HepG2 (cell line): ENCODE measurements at regions not wholly inside any gene's neighbourhood (a gene's known extent, or its start where the extent isn't known, plus 50 kb on each side); places are given as distances from the start of the nearest gene placed in this dataset.

ENCODE experiments used
- ATAC-seq: fragments of 200-7000 bp; cut with Tn5 transposase; 3 replicates; pipeline ENCODE4 v1.9.1; 2020; ENCODE audit warnings: mild to moderate bottlenecking, moderate library complexity
- BruUV-seq: library from RNA; stranded (reverse); fragments of 400-500 nt; replicated peaks from 2 replicates; lab custom pipeline; 2021; lab: Mats Ljungman, UMichigan
- CTCF ChIA-PET: fragments of 300-600 bp; formaldehyde crosslinking; extraction: SDS; loops from one replicate; lab custom pipeline; 2021; ENCODE audit warnings: low total read pairs, inconsistent platforms, low intra/inter-chr PET ratio; lab: Yijun Ruan, JAX
- POLR2A ChIA-PET: fragments of 350-600 bp; sonication (Branson Sonifier 250); formaldehyde crosslinking; loops from one replicate; lab custom pipeline; 2020; ENCODE audit warnings: antibody characterized with exemption, inconsistent platforms; lab: Yijun Ruan, JAX
- DNase-seq: peaks from one replicate; pipeline ENCODE4 v3.0.0-alpha.2; 2015; ENCODE audit warnings: low spot score
- FAIRE-seq: peaks from 3 replicates; lab custom pipeline; 2011; peaks lifted over from hg19 to GRCh38; lab: Jason Lieb, UNC
- H2AFZ ChIP-seq: one replicate; pipeline ENCODE4 v1.6.1; 2011; ENCODE audit warnings: low read length, inconsistent platforms
- H3K27ac ChIP-seq: fragments of 300-600 bp; 3 replicates; pipeline ENCODE4 v1.8.0; 2011; ENCODE audit warnings: mixed run types, mild to moderate bottlenecking, mixed read lengths, low read length, inconsistent platforms; ENCODE audit not compliant: insufficient read depth; ENCODE audit errors: extremely low read length
- H3K27me3 ChIP-seq, 2 experiments: fragments of 200-600 bp in 1 of 2; 2 replicates in 1 of 2; 3 replicates in 1 of 2; pipeline versions ENCODE4 v1.6.0 to v1.8.0; 2011; ENCODE audit warnings: low read length in 2 of 2, mild to moderate bottlenecking in 2 of 2, moderate library complexity in 2 of 2, inconsistent platforms in 1 of 2; ENCODE audit not compliant: insufficient read depth in 2 of 2, control insufficient read depth in 1 of 2
- H3K36me3 ChIP-seq, 2 experiments: fragments of 200-600 bp in 1 of 2; replicated peaks in 1 of 2; 2 replicates in 1 of 2; 3 replicates in 1 of 2; pipeline versions ENCODE4 v1.5.1 to v1.8.0; 2011; ENCODE audit warnings: low read length in 2 of 2, inconsistent platforms in 1 of 2; ENCODE audit not compliant: insufficient read depth in 2 of 2, control insufficient read depth in 1 of 2
- H3K4me1 ChIP-seq: 2 replicates; pipeline ENCODE4 v1.5.1; 2012; ENCODE audit warnings: low read length, inconsistent platforms; ENCODE audit not compliant: insufficient read depth
- H3K4me2 ChIP-seq: 2 replicates; pipeline ENCODE4 v1.6.0; 2011; ENCODE audit warnings: low read depth, low read length, inconsistent platforms
- H3K4me3 ChIP-seq, 3 experiments: fragments of 200-600 bp in 1 of 3; sonication (generic), shearing (Covaris generic) in 1 of 3; replicated peaks in 1 of 3; 2 replicates each; pipeline ENCODE4 v1.5.1; 2011 to 2016; ENCODE audit warnings: low read length in 3 of 3, inconsistent platforms in 2 of 3, low read depth in 2 of 3, mild to moderate bottlenecking in 2 of 3, control low read depth in 1 of 3, mixed read lengths in 1 of 3; ENCODE audit not compliant: insufficient read depth in 1 of 3
- H3K79me2 ChIP-seq: one replicate; pipeline ENCODE4 v1.6.1; 2011; ENCODE audit warnings: low read length, inconsistent platforms; ENCODE audit not compliant: insufficient read depth
- H3K9ac ChIP-seq: 2 replicates; pipeline ENCODE4 v1.6.0; 2011; ENCODE audit warnings: mild to moderate bottlenecking, low read depth, low read length, inconsistent platforms; ENCODE audit not compliant: insufficient read depth
- H3K9me3 ChIP-seq: 2 replicates; pipeline ENCODE4 v1.5.1; 2012; ENCODE audit warnings: mild to moderate bottlenecking, low read length
- H4K20me1 ChIP-seq: 2 replicates; pipeline ENCODE4 v1.6.0; 2011; ENCODE audit warnings: inconsistent platforms, mild to moderate bottlenecking, low read length, moderate library complexity; ENCODE audit not compliant: insufficient read depth
- ATF1 ChIP-seq: IDR thresholded peaks from 2 replicates; pipeline ENCODE4 v1.6.1; 2016; ENCODE audit warnings: mild to moderate bottlenecking, control low read depth
- ATF6 ChIP-seq: sonication (generic); formaldehyde crosslinking; conservative IDR thresholded peaks from 2 replicates; pipeline ENCODE4 v1.4.0; 2020; ENCODE audit warnings: missing genetic modification reagents
- FOXA1 ChIP-seq, 2 experiments: fragments of 450-650 bp in 1 of 2; sonication (generic) in 1 of 2; formaldehyde crosslinking in 1 of 2; IDR thresholded peaks; 2 replicates each; pipeline versions ENCODE4 v1.4.0 to v1.6.1; 2016 to 2020; ENCODE audit warnings: missing genetic modification reagents in 1 of 2
- HOXA7 ChIP-seq: sonication (generic); formaldehyde crosslinking; IDR thresholded peaks from 2 replicates; pipeline ENCODE4 v1.8.1; 2022; ENCODE audit warnings: mild to moderate bottlenecking, missing genetic modification reagents, moderate library complexity
- MAFG ChIP-seq: sonication (generic); formaldehyde crosslinking; IDR thresholded peaks from 2 replicates; pipeline ENCODE4 v1.5.1; 2020; ENCODE audit warnings: mild to moderate bottlenecking, missing genetic modification reagents
- MED8 ChIP-seq: sonication (generic); formaldehyde crosslinking; IDR thresholded peaks from 2 replicates; pipeline ENCODE4 v1.8.1; 2023; ENCODE audit warnings: mild to moderate bottlenecking, missing genetic modification reagents; ENCODE audit not compliant: insufficient replicate concordance
- MIXL1 ChIP-seq: IDR thresholded peaks from 2 replicates; pipeline ENCODE4 v1.6.1; 2016
- NPAS2 ChIP-seq: sonication (generic); formaldehyde crosslinking; IDR thresholded peaks from 2 replicates; pipeline ENCODE4 v1.8.0; 2022; ENCODE audit warnings: mild to moderate bottlenecking, missing genetic modification reagents, borderline replicate concordance
- RFX3 ChIP-seq: IDR thresholded peaks from 2 replicates; pipeline ENCODE4 v1.6.1; 2016; ENCODE audit warnings: missing biosample characterization, missing genetic modification reagents
- STAG1 ChIP-seq: sonication (generic); formaldehyde crosslinking; IDR thresholded peaks from 2 replicates; pipeline ENCODE4 v1.4.0; 2020; ENCODE audit warnings: missing genetic modification reagents
- THRA ChIP-seq: sonication (generic); formaldehyde crosslinking; IDR thresholded peaks from 2 replicates; pipeline ENCODE4 v1.4.0; 2020; ENCODE audit warnings: missing genetic modification reagents, borderline replicate concordance
- ZBTB21 ChIP-seq: sonication (generic); formaldehyde crosslinking; IDR thresholded peaks from 2 replicates; pipeline ENCODE4 v1.4.0; 2020; ENCODE audit warnings: missing genetic modification reagents
- ZNF232 ChIP-seq: sonication (generic); formaldehyde crosslinking; IDR thresholded peaks from 2 replicates; pipeline ENCODE4 v1.4.0; 2020; ENCODE audit warnings: missing genetic modification reagents, borderline replicate concordance
- ZNF510 ChIP-seq: sonication (generic); formaldehyde crosslinking; IDR thresholded peaks from 2 replicates; pipeline ENCODE4 v1.4.0; 2020; ENCODE audit warnings: low read depth, mild to moderate bottlenecking, missing genetic modification reagents
- ZNF577 ChIP-seq: sonication (generic); formaldehyde crosslinking; IDR thresholded peaks from 2 replicates; pipeline ENCODE4 v1.4.0; 2020; ENCODE audit warnings: mild to moderate bottlenecking, low read depth, missing genetic modification reagents, borderline replicate concordance
- ZNF674 ChIP-seq: sonication (generic); formaldehyde crosslinking; IDR thresholded peaks from 2 replicates; pipeline ENCODE4 v1.5.0; 2020; ENCODE audit warnings: low read depth, mild to moderate bottlenecking, missing genetic modification reagents
- ZNF709 ChIP-seq: sonication (generic); formaldehyde crosslinking; IDR thresholded peaks from 2 replicates; pipeline ENCODE4 v1.5.0; 2020; ENCODE audit warnings: mild to moderate bottlenecking, missing genetic modification reagents
- ZNF782 ChIP-seq: sonication (generic); formaldehyde crosslinking; IDR thresholded peaks from 2 replicates; pipeline ENCODE4 v1.4.0; 2020; ENCODE audit warnings: missing genetic modification reagents, mild to moderate bottlenecking, borderline replicate concordance
- WGBS: methylation state at CpG from one replicate; pipeline ENCODE4 v1.1.6; 2017; ENCODE audit warnings: low lambda C conversion rate; 5-methylcytosine and 5-hydroxymethylcytosine counted together
- in situ Hi-C: cut with HindIII; loops from 2 replicates; pipeline ENCODE4 v1.10.0; 2017; ENCODE audit warnings: low pct_unique_long_range_greater_than_20kb; ENCODE audit not compliant: extremely low pct_ligation_motif_present
- intact Hi-C: fragments of 100-400 bp; cut with micrococcal nuclease; formaldehyde crosslinking; loops from one replicate; pipeline ENCODE4 v1.10.0; 2022; ENCODE audit not compliant: unreplicated experiment

GRCh38 chr1:201589186-201589585 is 50.3 kb downstream of the NAV1 start:
- POLR2A ChIA-PET: no interaction called here

More at GRCh38 chr1:201589186-201589585, 50.3 kb downstream of the NAV1 start:
- no peak overlapping the region for H3K4me3 ChIP-seq
- peaks cover 2 to 22% of the 10 kb centered on the region in 2 experiments; a peak in 4 of 5 replicates for H3K27me3 ChIP-seq
- DNase-seq (no peak), FAIRE-seq (no peak), ATAC-seq (no peak)
- H4K20me1 ChIP-seq: no peaks in the 10 kb centered on the region
- in situ Hi-C loops (no loop called here), intact Hi-C loops (no loop called here)
- CTCF ChIA-PET: no interaction called here
- H3K9me3 ChIP-seq: no peaks in the 10 kb centered on the region
- H3K36me3 ChIP-seq: no peaks in the 10 kb centered on the region
- no peak overlapping the region for H3K4me2 ChIP-seq
- no peak overlapping the region for H3K9ac ChIP-seq
- 4% methylated on average over 3 of the region's 3 CpGs for WGBS
- no peaks in the 10 kb centered on the region for H3K4me1 ChIP-seq
- no peak overlapping the region for H2AFZ ChIP-seq
- no peaks in the 10 kb centered on the region for H3K79me2 ChIP-seq
- no TSS peak for BruUV-seq
- TF ChIP-seq ZNF709: no peak
- TF ChIP-seq STAG1 (CRISPR knock-in tag): no peak
- TF ChIP-seq FOXA1 (IDR thresholded peaks at IDR 0.05): no peak
- no peak for TF ChIP-seq FOXA1 (CRISPR knock-in tag; IDR thresholded peaks at IDR 0.05)
- no peak for TF ChIP-seq ATF6 (CRISPR knock-in tag)
- no peak for TF ChIP-seq MED8 (CRISPR knock-in tag)
- no peak for TF ChIP-seq MIXL1 (CRISPR knock-in tag)
- no peak for TF ChIP-seq ZNF782 (CRISPR knock-in tag)
- no peak for TF ChIP-seq RFX3 (CRISPR knock-in tag)
- no peak for TF ChIP-seq ATF1
- no peak for TF ChIP-seq THRA (CRISPR knock-in tag)
- no peak for TF ChIP-seq ZNF232
- no peak for TF ChIP-seq HOXA7 (CRISPR knock-in tag)
- TF ChIP-seq MAFG: no peak
- TF ChIP-seq ZNF674: no peak
- no peak for TF ChIP-seq NPAS2 (CRISPR knock-in tag)
- TF ChIP-seq ZBTB21 (CRISPR knock-in tag): no peak
- TF ChIP-seq ZNF577 (CRISPR knock-in tag): no peak
- no peak for TF ChIP-seq ZNF510
- H3K27ac ChIP-seq: no peak overlapping the region
